HepG2 (cell line): ENCODE measurements at regions not wholly inside any gene's neighbourhood (a gene's known extent, or its start where the extent isn't known, plus 50 kb on each side); places are given as distances from the start of the nearest gene placed in this dataset.

Experiments used
- ATAC-seq: fragments of 200-7000 bp; cut with Tn5 transposase; 3 replicates; pipeline ENCODE4 v1.9.1; 2020; ENCODE audit warnings: mild to moderate bottlenecking, moderate library complexity
- BruUV-seq: library from RNA; stranded (reverse); fragments of 400-500 nt; replicated peaks from 2 replicates; lab custom pipeline; 2021; lab: Mats Ljungman, UMichigan
- CTCF ChIA-PET: fragments of 300-600 bp; formaldehyde crosslinking; extraction: SDS; loops from one replicate; lab custom pipeline; 2021; ENCODE audit warnings: low total read pairs, inconsistent platforms, low intra/inter-chr PET ratio; lab: Yijun Ruan, JAX
- POLR2A ChIA-PET: fragments of 350-600 bp; sonication (Branson Sonifier 250); formaldehyde crosslinking; loops from one replicate; lab custom pipeline; 2020; ENCODE audit warnings: antibody characterized with exemption, inconsistent platforms; lab: Yijun Ruan, JAX
- DNase-seq: peaks from one replicate; pipeline ENCODE4 v3.0.0-alpha.2; 2015; ENCODE audit warnings: low spot score
- FAIRE-seq: peaks from 3 replicates; lab custom pipeline; 2011; peaks lifted over from hg19 to GRCh38; lab: Jason Lieb, UNC
- H2AFZ ChIP-seq: one replicate; pipeline ENCODE4 v1.6.1; 2011; ENCODE audit warnings: low read length, inconsistent platforms
- H3K27ac ChIP-seq: fragments of 300-600 bp; 3 replicates; pipeline ENCODE4 v1.8.0; 2011; ENCODE audit warnings: mixed run types, mild to moderate bottlenecking, mixed read lengths, low read length, inconsistent platforms; ENCODE audit not compliant: insufficient read depth; ENCODE audit errors: extremely low read length
- H3K27me3 ChIP-seq, 2 experiments: fragments of 200-600 bp in 1 of 2; 2 replicates in 1 of 2; 3 replicates in 1 of 2; pipeline versions ENCODE4 v1.6.0 to v1.8.0; 2011; ENCODE audit warnings: low read length in 2 of 2, mild to moderate bottlenecking in 2 of 2, moderate library complexity in 2 of 2, inconsistent platforms in 1 of 2; ENCODE audit not compliant: insufficient read depth in 2 of 2, control insufficient read depth in 1 of 2
- H3K36me3 ChIP-seq, 2 experiments: fragments of 200-600 bp in 1 of 2; replicated peaks in 1 of 2; 2 replicates in 1 of 2; 3 replicates in 1 of 2; pipeline versions ENCODE4 v1.5.1 to v1.8.0; 2011; ENCODE audit warnings: low read length in 2 of 2, inconsistent platforms in 1 of 2; ENCODE audit not compliant: insufficient read depth in 2 of 2, control insufficient read depth in 1 of 2
- H3K4me1 ChIP-seq: 2 replicates; pipeline ENCODE4 v1.5.1; 2012; ENCODE audit warnings: low read length, inconsistent platforms; ENCODE audit not compliant: insufficient read depth
- H3K4me2 ChIP-seq: 2 replicates; pipeline ENCODE4 v1.6.0; 2011; ENCODE audit warnings: low read depth, low read length, inconsistent platforms
- H3K4me3 ChIP-seq, 3 experiments: fragments of 200-600 bp in 1 of 3; sonication (generic), shearing (Covaris generic) in 1 of 3; replicated peaks in 1 of 3; 2 replicates each; pipeline ENCODE4 v1.5.1; 2011 to 2016; ENCODE audit warnings: low read length in 3 of 3, inconsistent platforms in 2 of 3, low read depth in 2 of 3, mild to moderate bottlenecking in 2 of 3, control low read depth in 1 of 3, mixed read lengths in 1 of 3; ENCODE audit not compliant: insufficient read depth in 1 of 3
- H3K79me2 ChIP-seq: one replicate; pipeline ENCODE4 v1.6.1; 2011; ENCODE audit warnings: low read length, inconsistent platforms; ENCODE audit not compliant: insufficient read depth
- H3K9ac ChIP-seq: 2 replicates; pipeline ENCODE4 v1.6.0; 2011; ENCODE audit warnings: mild to moderate bottlenecking, low read depth, low read length, inconsistent platforms; ENCODE audit not compliant: insufficient read depth
- H3K9me3 ChIP-seq: 2 replicates; pipeline ENCODE4 v1.5.1; 2012; ENCODE audit warnings: mild to moderate bottlenecking, low read length
- H4K20me1 ChIP-seq: 2 replicates; pipeline ENCODE4 v1.6.0; 2011; ENCODE audit warnings: inconsistent platforms, mild to moderate bottlenecking, low read length, moderate library complexity; ENCODE audit not compliant: insufficient read depth
- ATAD3A ChIP-seq: sonication (generic); formaldehyde crosslinking; IDR thresholded peaks from 2 replicates; pipeline ENCODE4 v1.4.0; 2020; ENCODE audit warnings: missing genetic modification reagents
- MBD4 ChIP-seq: IDR thresholded peaks from 2 replicates; pipeline ENCODE4 v1.6.1; 2012; ENCODE audit warnings: low read length, inconsistent platforms, borderline replicate concordance
- MIER2 ChIP-seq: IDR thresholded peaks from 2 replicates; pipeline ENCODE4 v1.6.1; 2016; ENCODE audit warnings: missing biosample characterization, missing genetic modification reagents
- SOX5 ChIP-seq: IDR thresholded peaks from 2 replicates; pipeline ENCODE4 v1.6.1; 2016; ENCODE audit warnings: borderline replicate concordance
- TBX3 ChIP-seq: fragments of 450-650 bp; IDR thresholded peaks from 2 replicates; pipeline ENCODE4 v1.6.1; 2017; ENCODE audit warnings: antibody characterized with exemption, mild to moderate bottlenecking, inconsistent platforms, borderline replicate concordance
- TCF7 ChIP-seq: sonication (generic); IDR thresholded peaks from 2 replicates; pipeline ENCODE4 v1.6.1; 2016; ENCODE audit warnings: antibody characterized with exemption, low read depth
- ZBTB8A ChIP-seq: sonication (generic); formaldehyde crosslinking; IDR thresholded peaks from 2 replicates; pipeline ENCODE4 v1.4.0; 2020; ENCODE audit warnings: mild to moderate bottlenecking, low read depth, missing genetic modification reagents, borderline replicate concordance
- ZNF17 ChIP-seq: sonication (generic); formaldehyde crosslinking; IDR thresholded peaks from 2 replicates; pipeline ENCODE4 v1.5.0; 2020; ENCODE audit warnings: mild to moderate bottlenecking, missing genetic modification reagents
- ZNF3 ChIP-seq: IDR thresholded peaks from 2 replicates; pipeline ENCODE4 v1.7.0; 2017; ENCODE audit warnings: inconsistent platforms
- ZNF878 ChIP-seq: sonication (generic); formaldehyde crosslinking; IDR thresholded peaks from 2 replicates; pipeline ENCODE4 v1.8.1; 2023; ENCODE audit warnings: mild to moderate bottlenecking, missing genetic modification reagents, moderate library complexity
- WGBS: methylation state at CpG from one replicate; pipeline ENCODE4 v1.1.6; 2017; ENCODE audit warnings: low lambda C conversion rate; 5-methylcytosine and 5-hydroxymethylcytosine counted together
- in situ Hi-C: cut with HindIII; loops from 2 replicates; pipeline ENCODE4 v1.10.0; 2017; ENCODE audit warnings: low pct_unique_long_range_greater_than_20kb; ENCODE audit not compliant: extremely low pct_ligation_motif_present
- intact Hi-C: fragments of 100-400 bp; cut with micrococcal nuclease; formaldehyde crosslinking; loops from one replicate; pipeline ENCODE4 v1.10.0; 2022; ENCODE audit not compliant: unreplicated experiment
- TF ChIP-seq, protein P1 (sequence below): sonication (generic); formaldehyde crosslinking; IDR thresholded peaks from 2 replicates; pipeline ENCODE4 v1.8.1; 2023; ENCODE audit warnings: missing genetic modification reagents, mild to moderate bottlenecking, borderline replicate concordance
- TF ChIP-seq, protein P2 (sequence below): sonication (generic); formaldehyde crosslinking; IDR thresholded peaks from 2 replicates; pipeline ENCODE4 v1.4.0; 2020; ENCODE audit warnings: mild to moderate bottlenecking, missing genetic modification reagents
- TF ChIP-seq, protein P3 (sequence below): sonication (generic); formaldehyde crosslinking; IDR thresholded peaks from 2 replicates; pipeline ENCODE4 v1.4.0; 2020; ENCODE audit warnings: missing genetic modification reagents, mild to moderate bottlenecking, borderline replicate concordance

DNA sequence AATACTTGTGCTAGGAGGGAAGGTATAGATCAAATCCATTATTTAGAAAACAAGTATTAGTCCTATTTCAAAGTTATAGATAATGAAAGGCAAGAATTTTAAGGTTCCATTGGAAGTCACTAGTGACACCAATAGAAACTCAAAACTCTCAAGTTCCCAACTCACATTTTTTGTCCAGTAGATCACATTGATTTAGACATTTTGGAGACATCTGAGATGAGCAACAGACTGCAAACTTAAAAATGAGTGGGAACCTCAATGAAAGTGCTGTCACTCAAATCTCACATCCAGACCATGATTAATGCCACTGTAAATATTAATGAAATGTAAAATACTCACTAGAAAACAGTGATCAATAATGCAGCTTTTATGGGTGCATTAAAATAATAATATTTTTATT, 405.0 kb downstream of the ENC1 start:
- Histone ChIP-seq H3K79me2 (no peaks in the 10 kb centered on the region), H2AFZ (no peak overlapping the region), H3K27ac (no peak overlapping the region), H3K9me3 (no peaks in the 10 kb centered on the region), H3K4me2 (no peak overlapping the region), H3K27me3 (peaks cover 0 to 2% of the 10 kb centered on the region in 2 experiments; a peak in 3 of 5 replicates), H3K4me3 (no peak overlapping the region), H3K9ac (no peak overlapping the region), H4K20me1 (no peaks in the 10 kb centered on the region), H3K4me1 (no peaks in the 10 kb centered on the region), H3K36me3 (no peaks in the 10 kb centered on the region)
- no TSS peak for BruUV-seq
- ChIA-PET POLR2A (no interaction called here), CTCF (no interaction called here)
- TF ChIP-seq ZBTB8A = no peak
- DNase-seq = no peak
- in situ Hi-C loops (no loop called here), intact Hi-C loops (no loop called here)
- FAIRE-seq = no peak
- ATAC-seq = no peak

DNA sequence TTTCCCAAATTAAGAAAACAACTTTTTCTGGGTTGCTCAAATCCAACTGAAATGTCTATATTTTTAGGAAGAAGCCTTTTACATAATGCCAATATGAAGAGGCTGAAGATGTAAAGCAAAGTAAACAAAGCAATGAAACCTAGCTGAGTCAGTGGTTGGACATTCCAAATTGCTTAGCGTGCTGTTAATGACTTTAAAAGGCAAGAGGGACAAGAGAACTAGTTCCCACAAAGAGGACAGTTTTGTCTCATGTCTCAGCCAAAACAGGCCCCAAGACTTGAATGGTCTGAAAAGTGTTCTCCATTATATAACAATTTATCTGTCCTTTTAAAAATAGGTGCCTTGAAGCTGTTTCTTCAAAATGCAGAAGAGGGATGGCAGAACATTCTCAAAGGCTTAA, 407.0 kb downstream of the ENC1 start:
- POLR2A ChIA-PET = no interaction called here
- Histone ChIP-seq H3K9ac (no peak overlapping the region), H2AFZ (no peak overlapping the region), H3K9me3 (no peaks in the 10 kb centered on the region), H3K4me2 (no peak overlapping the region), H3K4me1 (no peaks in the 10 kb centered on the region), H4K20me1 (no peaks in the 10 kb centered on the region), H3K27me3 (peaks cover 0 to 2% of the 10 kb centered on the region in 2 experiments; a peak in 3 of 5 replicates), H3K79me2 (no peaks in the 10 kb centered on the region), H3K4me3 (no peak overlapping the region), H3K27ac (no peak overlapping the region), H3K36me3 (no peaks in the 10 kb centered on the region)
- ATAC-seq (no peak), DNase-seq (no peak), FAIRE-seq (no peak)
- BruUV-seq = no TSS peak
- intact Hi-C loops = no loop called here
- 0% methylated on average over 1 of the region's 1 CpG for WGBS
- CTCF ChIA-PET = no interaction called here
- TF ChIP-seq SOX5 (no peak), MIER2 (CRISPR knock-in tag) (no peak), ZNF878 (CRISPR knock-in tag) (no peak), ZNF17 (no peak), TBX3 (no peak), ATAD3A (CRISPR knock-in tag) (no peak), ZNF3 (CRISPR knock-in tag) (no peak), MBD4 (no peak), TCF7 (no peak)
- TF ChIP-seq, protein P1, sequence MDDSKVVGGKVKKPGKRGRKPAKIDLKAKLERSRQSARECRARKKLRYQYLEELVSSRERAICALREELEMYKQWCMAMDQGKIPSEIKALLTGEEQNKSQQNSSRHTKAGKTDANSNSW (CRISPR knock-in tag) = no peak
- TF ChIP-seq, protein P2, sequence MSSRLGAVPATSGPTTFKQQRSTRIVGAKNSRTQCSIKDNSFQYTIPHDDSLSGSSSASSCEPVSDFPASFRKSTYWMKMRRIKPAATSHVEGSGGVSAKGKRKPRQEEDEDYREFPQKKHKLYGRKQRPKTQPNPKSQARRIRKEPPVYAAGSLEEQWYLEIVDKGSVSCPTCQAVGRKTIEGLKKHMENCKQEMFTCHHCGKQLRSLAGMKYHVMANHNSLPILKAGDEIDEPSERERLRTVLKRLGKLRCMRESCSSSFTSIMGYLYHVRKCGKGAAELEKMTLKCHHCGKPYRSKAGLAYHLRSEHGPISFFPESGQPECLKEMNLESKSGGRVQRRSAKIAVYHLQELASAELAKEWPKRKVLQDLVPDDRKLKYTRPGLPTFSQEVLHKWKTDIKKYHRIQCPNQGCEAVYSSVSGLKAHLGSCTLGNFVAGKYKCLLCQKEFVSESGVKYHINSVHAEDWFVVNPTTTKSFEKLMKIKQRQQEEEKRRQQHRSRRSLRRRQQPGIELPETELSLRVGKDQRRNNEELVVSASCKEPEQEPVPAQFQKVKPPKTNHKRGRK (CRISPR knock-in tag) = no peak
- TF ChIP-seq, protein P3, sequence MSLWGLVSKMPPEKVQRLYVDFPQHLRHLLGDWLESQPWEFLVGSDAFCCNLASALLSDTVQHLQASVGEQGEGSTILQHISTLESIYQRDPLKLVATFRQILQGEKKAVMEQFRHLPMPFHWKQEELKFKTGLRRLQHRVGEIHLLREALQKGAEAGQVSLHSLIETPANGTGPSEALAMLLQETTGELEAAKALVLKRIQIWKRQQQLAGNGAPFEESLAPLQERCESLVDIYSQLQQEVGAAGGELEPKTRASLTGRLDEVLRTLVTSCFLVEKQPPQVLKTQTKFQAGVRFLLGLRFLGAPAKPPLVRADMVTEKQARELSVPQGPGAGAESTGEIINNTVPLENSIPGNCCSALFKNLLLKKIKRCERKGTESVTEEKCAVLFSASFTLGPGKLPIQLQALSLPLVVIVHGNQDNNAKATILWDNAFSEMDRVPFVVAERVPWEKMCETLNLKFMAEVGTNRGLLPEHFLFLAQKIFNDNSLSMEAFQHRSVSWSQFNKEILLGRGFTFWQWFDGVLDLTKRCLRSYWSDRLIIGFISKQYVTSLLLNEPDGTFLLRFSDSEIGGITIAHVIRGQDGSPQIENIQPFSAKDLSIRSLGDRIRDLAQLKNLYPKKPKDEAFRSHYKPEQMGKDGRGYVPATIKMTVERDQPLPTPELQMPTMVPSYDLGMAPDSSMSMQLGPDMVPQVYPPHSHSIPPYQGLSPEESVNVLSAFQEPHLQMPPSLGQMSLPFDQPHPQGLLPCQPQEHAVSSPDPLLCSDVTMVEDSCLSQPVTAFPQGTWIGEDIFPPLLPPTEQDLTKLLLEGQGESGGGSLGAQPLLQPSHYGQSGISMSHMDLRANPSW (CRISPR knock-in tag) = no peak
- TF ChIP-seq, all 625 proteins: peak for 0
- in situ Hi-C loops = no loop called here
